Activated CD8-positive, alpha-beta memory T cell treated with anti-CD3 and anti-CD28 coated beads, Interleukin-2, amount 50 U/mL, for 24 hours (primary cell): ENCODE measurements at regions not wholly inside any gene's neighbourhood (a gene's known extent, or its start where the extent isn't known, plus 50 kb on each side); places are given as distances from the start of the nearest gene placed in this dataset.

Experiments
- DNase-seq: peaks from one replicate; pipeline ENCODE4 v3.0.0-alpha.2; 2020; ENCODE audit errors: extremely low read depth

DNA sequence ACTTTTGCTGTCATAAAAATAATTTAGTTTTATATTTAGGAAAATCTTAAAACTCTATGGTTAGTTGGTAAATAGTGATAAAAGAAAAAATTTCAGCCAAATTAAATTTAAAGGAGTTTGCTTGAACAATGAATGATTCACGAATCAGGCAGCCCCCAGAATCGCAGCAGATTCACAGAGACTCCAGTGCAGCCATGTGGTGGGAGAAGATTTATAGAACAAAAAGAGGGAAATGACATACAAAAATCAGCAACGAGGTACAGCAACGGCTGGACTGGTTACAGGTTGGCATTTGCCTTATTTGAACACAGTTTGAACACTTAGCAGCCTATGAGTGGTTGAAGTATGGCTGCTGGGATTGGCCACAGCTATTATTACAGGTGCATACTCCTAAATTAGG, 96.4 kb upstream of the MYCBP2 start:
- DNase-seq: no peak

DNA sequence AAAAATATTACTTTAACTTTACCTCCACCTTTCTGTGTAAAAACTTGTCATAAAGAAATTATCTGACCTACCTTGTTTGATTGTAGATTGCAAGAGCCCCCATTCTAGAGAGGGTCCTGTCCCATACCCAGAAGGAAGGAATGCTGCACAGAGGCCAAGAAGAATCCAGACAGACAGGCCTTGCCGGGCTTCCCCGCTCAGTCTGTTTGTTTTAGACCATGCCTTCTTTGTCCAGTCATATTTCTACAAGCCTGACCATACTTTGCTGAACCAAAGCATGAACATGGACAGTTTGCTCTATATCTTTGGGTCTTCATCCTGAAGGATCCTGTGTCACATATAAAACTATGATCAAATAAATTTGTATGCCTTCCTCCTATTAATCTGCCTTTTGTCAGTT, 95.8 kb upstream of the MYCBP2 start:
- no peak for DNase-seq

DNA sequence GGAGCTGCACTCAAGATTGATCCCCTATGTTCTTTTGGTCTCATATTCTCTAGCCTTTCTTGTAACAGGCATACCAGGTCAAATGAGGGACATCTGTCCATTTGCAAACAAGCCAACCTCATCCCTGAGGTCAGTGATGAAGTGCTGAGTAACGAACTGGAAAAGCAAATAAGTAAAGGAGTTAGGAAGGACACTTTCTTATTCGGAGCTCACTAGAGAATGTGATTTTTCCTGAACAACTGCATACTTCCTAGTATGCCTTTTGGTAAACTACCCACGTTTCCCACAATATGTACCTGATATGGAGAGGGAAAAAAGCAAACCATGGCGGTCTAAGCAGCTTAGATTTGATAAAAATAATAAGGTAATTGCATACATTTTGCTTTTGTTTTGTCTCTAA, 91.0 kb upstream of the MYCBP2 start:
- no peak for DNase-seq

DNA sequence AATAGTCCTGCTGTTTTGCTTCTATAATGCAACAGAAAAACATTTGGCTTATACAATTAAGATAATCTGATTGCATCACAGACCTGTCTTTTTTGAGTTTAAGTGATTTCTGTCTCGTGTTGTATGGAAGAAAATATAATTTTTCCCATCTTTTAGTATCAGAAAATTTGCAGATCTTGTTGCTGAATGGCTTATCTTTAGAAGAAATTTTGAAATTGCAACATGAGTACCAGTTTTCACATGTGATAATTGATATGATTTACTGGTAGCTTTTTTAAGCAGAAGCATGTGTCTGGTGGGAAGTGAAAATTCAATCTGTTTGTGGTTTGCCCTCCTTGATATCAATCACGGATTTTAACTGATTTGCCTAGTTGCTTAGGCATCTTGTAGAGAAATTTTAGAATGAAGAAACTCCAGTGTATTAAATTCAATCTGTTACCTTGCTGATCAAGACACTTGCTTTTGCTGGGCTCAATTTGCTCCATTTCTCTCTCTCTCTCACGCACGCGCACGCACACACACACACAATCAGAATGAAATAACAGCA, 89.8 kb upstream of the MYCBP2 start:
- no peak for DNase-seq

DNA sequence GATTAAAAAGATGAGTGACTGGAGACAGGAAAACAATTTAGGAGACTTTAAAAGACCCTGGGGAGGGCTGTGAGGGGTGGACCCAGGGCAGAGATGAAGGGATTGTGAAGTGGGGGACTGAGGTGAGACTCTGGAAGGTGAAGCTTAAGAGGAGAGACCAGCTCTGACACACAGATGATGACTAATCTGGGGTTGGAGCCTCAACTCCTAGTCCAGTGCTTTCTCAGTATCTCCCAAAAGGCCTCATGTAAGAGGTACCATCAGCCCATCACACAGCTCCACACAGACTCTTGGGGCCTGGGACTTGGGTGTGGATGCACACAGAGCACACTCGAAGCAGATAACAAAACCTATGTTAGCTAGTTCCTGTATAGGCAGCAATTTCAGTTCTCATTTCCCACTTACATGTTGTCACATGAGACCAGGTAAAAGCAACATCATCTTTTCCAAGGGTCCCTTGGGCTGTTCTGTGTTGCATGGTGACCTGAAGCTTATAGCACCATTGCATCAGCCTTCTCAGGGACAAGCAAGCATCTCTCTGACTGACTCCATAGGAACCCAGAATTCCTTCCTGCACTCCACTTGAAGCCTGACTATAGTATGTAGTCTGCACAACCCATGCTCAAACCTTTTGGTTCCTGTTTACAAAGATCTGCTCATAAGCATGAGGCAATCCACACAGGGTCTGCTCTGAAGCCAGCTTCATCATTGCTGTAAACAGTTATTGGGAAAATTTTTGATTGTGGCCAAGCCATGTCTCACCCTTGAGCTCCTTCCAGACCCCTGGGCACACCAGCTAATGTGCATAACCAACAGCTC, 88.6 kb upstream of the MYCBP2 start:
- DNase-seq: no peak

DNA sequence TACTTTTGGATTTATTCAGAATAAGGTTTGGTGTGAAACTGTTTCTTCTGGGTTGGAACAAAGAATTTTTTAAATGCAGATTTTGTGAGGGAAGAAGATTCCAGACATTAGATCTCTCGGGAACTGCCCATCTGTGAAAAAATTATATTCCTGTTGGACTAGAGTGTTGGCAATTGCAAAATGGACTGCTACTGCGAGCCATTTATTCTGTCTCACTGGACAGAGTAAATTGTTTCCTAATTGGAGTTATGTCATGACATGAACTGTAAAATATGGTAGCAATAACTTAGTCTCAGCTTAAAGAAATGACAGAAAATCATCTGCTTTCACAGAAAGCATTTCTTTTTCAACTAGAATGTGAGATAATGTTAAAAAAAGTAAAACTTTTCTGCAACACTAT, 86.0 kb upstream of the MYCBP2 start:
- DNase-seq: no peak

DNA sequence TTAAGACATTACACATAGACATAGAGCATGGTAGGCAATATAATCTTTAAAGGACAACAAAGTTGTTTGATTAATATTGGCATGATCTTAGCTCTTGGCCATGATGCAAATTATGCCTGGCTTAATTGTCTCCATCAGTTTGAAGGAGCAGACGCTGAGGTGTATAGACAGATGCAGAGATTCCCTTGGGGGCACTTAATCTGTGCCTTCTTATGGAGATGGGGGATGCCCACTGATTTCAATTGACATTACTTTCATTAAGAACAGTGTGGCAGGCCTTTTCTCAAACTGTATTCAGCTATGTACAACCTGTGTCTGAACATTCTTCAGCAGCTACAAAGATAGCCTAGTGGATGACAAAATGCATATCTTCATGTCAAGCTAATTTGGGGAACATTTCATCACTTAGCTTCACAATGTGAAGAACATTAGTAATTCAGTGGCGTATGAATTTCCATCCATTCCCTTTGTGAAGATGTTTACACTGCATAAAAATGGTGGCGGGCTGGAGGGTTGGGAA, 85.3 kb upstream of the MYCBP2 start:
- no peak for DNase-seq

DNA sequence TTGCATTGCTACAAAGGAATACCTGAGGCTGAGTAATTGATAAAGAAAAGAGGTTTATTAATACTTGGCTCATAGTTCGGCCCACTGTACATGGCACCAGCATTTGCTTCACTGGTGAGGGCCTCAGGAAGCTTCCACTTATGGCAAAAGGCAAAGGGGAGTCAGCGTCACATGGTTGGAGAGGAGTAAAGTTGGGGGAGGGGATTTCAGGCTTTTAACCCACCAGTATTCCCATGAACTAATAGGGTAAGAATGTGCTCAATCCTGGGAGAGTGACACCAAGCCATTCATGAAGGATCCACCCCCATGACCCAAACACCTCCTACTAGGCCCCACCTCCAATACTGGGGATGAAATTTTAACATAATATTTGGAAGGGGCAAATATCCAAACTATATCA, 82.5 kb upstream of the MYCBP2 start:
- DNase-seq: no peak

DNA sequence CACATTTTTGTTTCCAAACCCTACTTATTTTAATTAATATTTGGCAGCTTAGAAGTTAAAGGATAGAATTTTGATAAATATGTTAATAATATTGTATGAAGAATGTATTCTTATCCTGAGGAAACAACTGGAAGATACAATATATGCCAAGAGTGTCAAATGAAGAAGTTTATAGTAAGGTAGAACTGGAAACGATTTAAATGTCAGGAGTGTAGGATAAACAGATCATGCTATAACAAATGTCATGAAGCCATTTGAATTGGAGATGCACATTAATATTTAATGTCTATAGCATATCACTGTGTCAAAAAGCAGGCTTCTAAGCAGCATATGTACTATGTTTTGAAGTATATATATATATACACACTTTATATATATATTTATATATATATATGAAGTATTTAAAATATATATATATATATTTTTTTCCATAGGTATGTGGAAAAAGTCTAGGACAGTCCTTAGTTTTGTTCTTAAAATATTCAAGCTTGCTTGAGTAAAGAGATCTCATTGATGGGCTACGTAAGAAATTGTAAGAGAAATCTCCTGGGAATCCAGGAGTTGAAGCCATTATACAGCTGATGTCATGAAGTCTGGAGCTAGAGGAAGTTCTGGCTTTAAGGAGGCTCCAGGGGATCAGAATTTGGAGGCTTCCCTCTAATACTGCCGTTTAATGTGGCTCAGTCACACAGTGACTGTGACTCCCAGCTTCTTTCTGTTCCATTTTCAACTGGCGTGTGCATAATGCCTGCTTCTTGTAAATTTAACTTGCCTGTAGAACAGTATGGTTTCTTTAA, 79.9 kb upstream of the MYCBP2 start:
- DNase-seq: no peak

DNA sequence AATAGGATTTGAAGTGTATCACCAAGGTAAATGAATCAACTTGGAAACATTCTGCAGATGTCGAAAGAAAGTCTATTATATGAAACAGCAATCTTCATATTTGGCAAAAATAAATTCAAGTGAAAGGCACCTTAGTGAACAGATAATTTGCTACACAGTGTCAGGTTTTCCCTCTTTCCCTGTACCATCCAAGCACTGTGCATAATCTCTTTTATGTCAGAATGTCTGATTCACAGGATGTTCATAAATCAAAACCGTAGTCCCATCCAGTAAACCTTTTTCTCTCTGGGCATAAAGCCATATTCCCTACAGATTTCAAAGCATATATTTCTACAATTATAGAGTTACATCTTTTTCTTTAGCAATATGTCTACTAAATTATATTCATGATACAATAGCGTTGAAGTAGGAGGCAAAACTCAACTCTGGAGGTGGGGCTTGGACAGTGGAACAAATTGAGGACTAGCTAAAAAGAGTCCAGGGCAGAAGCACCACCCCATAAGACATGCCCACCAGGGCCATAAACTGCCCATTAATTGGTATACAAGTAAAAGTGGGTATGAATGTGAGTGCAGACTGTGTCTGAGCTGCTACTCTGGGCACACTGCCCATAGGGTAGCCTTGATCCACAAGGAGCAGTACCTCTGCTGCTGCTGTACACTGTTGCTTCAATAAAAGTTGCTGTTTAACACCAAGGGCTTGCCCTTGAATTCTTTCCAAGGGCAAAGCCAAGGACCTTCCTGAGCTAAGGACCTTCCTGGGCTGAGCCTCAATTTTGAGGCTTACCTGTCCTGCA, 72.1 kb upstream of the MYCBP2 start:
- DNase-seq: no peak

DNA sequence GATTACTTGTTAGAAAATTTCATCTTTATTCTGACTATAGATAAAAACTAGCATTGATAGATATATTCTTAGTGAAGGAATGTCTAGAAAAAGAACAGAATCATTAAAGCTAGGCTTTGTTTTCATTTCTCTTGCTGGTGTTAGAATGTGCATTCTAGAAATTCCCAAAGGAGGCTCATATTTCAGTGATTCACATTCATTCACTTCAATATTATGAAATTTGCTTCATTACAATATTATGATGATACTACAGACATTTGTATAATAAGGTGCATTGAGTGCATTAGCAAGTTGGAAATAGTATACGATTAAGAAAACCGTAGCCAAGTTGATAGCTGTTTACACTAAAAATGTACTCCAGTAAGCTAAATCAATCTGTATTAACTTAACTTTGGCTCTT, 70.7 kb upstream of the MYCBP2 start:
- no peak for DNase-seq

DNA sequence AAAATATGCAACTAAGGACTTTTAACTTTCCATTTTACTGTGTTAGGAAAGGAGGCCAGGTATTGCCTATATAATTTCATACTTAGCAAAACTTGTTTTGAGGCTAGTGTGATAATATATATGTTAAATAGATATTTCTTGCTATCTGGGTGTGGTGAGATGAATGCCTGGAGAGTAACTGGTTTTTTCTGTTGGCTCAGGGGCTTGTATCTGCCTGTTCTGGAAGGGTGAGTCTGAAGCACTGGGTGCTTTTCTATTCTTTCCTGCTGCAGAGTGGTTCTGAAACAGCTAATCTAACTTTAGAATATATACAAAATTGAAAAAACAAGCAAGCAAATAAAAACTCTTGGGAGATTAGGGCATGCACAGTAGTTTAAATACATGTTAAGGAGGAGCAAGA, 64.6 kb upstream of the MYCBP2 start:
- DNase-seq: no peak

DNA sequence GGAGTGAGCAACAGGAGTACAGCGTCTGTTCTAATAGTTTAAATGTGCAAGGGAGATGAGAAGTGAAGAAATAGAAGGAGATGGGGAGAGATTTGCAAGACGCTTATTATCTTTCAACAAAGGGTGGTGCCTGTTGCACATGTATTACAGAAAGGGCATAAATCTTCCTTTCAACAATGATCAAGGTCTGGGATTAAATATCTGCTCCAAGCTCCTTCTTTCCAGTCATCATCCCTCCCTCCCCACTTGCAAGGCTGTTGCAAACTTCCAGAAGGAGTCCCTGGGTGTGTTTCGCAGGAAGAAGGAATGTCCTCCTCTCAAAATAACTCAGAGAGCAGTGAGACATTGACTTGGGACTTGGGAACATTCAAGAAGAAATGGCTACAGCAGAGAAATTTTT, 63.5 kb upstream of the MYCBP2 start:
- DNase-seq: no peak

DNA sequence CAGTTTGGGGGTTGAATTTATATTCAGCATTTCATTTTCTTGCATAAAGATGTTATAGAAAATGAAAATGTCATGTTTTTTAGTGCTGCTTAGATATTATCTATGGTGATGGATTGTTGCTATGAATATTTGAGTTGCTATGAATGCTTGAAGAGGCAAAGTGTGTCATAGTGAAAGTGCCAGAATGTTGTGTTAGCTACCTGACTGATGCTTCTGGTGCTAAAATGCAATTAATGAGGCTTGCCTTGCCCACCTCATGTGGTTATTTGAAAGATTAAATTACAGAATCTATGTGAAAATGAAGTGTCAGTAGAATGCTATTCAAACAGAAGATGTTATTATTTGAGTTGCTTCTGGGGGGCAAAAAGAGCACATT, 62.7 kb upstream of the MYCBP2 start:
- no peak for DNase-seq

DNA sequence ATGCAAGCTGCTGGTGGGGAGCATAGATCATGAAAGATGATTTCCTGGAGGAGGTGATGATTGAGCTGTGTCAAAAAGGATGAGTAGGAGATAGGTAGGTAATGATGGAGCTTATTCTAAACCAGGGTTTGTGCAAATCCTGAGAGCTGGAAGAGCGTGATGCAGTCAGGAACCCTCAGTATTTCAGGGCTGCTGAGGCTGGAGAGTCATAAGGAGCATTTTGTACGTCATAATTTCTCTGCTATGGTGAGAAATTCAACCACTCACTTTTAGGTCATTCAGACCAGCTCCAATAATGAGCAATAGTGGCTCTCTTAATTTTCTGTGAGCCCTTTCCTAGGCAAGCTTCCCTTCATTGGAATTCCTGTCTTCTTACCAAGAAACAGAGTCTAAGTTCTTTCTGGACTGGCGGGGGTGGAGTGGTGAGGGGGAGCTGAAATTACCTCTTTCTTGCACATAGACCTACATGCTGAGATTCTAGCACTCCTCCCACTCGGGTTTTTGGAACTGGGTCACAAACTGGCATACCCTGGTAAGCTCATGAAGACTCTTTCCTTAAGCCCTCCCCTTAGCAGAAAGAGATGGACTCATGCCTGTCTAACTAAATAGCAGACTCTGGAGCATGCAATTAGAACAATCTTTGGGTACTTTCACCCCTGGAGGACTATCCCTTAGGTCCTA, 62.2 kb upstream of the MYCBP2 start:
- no peak for DNase-seq

DNA sequence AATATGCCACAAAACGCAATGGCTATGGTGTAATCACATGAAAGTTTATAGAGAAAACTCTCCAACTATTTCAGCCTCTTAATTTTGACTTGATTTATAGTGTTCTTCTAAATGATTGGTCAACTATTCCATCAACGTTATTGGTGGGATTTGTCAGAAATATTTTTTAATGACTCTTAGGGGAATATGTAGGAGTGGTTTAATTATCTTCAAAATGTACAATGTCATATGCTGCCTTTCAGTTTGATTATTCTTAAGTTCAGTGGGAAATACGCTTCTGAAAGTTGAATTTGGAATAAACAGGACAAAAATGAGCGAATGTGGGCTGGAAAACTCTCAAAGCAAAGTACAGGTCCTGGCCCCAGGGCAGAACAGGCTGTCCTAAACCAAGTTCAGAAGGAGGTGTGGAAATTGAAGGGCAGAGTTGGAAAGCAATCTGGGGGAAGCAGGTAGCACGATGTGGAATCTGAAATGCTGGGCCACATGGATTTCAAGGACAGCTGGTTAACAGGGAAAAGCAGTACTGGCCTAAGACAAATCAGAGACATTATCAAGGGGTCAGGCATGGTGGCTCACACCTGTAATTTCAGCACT, 60.8 kb upstream of the MYCBP2 start:
- no peak for DNase-seq

DNA sequence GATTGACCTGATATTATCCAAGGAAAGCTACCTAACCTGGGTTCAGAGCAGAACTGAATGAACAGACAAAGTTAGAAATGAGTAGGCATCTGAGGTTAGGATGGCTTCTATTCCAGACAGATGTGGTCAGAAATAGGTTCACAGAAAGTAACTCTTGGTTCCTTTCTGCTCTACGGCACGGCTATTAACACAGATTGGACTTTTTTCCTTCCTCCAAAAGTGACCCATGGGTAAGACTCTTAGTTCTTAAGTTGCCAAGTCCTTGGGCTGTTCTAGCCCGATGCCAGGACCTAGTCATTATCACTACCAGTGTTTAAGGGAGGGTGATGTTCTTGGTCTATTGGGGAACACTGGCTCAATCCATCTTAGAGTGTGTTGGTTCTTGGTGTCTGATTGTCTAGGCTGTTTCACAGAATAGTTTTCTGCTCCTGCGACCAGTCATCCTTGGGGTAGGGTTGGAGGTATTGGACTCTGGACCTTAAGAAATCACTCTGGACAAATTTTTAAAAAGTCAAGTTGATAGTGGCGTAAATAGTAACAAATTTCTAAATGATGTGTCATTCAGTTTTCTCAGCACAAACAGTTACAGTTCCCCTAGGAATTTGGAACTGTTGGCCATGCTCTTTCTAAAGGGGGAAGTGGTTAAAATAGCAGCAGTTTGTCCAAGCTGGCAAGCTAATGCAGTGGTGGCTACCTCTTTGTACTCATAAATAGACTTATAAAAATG, 60.1 kb upstream of the MYCBP2 start:
- no peak for DNase-seq

DNA sequence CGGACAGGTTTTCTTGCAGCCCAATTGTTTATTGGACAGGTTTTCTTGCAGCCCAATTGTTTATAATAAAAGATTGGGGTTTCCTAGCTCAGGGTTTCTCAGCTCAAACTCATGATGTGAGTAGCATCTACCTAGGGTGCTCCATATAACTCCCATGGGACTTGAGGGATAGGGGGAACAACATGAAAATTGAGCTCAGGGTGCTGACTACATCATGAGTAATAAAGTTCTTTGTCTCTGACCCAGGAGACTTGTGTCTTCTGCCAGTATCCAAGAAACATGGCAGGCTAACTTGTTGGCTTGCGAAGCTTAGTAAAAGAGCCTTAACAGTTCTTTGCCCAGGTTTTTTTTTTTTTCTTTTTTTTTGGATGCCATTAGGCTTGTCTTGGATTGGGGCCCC, 59.2 kb upstream of the MYCBP2 start:
- no peak for DNase-seq

DNA sequence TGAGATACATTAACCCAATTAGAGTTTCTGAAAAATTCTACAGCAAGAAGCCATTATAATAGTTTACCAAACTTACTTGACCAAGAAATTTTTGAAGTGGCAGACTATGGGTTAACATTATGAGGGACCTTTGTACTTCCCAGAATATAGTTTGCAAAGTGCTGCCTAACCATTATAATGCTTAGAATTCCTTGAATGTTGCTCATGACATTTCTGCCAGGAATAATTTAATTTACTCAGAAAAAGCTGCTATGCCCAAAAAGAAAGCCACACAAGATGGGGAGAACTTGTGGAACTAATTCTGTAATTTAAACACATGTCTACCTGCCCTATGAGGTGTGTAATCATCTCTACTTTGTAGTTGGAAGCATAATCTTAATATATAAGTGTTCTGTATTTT, 58.1 kb upstream of the MYCBP2 start:
- no peak for DNase-seq

DNA sequence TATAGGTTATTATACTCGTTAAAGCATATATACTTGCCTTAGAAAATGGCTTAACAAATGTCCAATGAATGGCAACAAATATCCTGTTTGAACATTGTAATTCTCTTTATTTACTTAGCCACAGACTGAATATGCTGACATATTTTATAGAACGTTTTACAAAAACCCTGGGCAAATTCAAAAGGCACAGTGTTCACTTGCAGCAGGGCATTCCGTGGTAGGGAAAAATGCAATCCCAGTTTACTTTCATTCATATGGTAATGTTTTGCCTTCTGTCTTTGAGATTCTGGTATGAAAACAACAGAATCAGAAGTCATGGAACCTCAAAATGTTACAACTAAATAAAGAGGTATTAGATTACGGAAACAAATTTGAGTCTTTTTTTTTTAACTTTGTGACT, 56.2 kb upstream of the MYCBP2 start:
- no peak for DNase-seq
